Globus pallidus (tissue), 1 donor: ENCODE measurements at regions not wholly inside any gene's neighbourhood (a gene's known extent, or its start where the extent isn't known, plus 50 kb on each side); places are given as distances from the start of the nearest gene placed in this dataset.
A peak's percentile ranks its signal among the peaks of the same experiment; 100 is the strongest.

Experiments
- DNase-seq: peaks from one replicate; pipeline ENCODE4 v3.0.0-alpha.2; 2015; ENCODE audit warnings: low spot score

GRCh38 chr1:232682248-232682647 lies 52.3 kb upstream of the SIPA1L2 start:
- no peak for DNase-seq

GRCh38 chr1:232684371-232685105 lies 54.6 kb upstream of the SIPA1L2 start:
- DNase-seq: no peak

- no peak for DNase-seq
These were observed 56.4 kb upstream of the SIPA1L2 start for GRCh38 chr1:232686346-232686745.

- DNase-seq: no peak
These were observed 57.4 kb upstream of the SIPA1L2 start for GRCh38 chr1:232687304-232687703.

- no peak for DNase-seq
These were observed 57.8 kb upstream of the SIPA1L2 start for GRCh38 chr1:232687728-232688127.

GRCh38 chr1:232688398-232688797 lies 58.5 kb upstream of the SIPA1L2 start:
- DNase-seq: no peak

- no peak for DNase-seq
These were observed 59.8 kb upstream of the SIPA1L2 start for GRCh38 chr1:232689711-232690110.

GRCh38 chr1:232690285-232690935 lies 60.5 kb upstream of the SIPA1L2 start:
- DNase-seq: no peak

GRCh38 chr1:232694475-232694874 lies 64.5 kb upstream of the SIPA1L2 start:
- DNase-seq: no peak

- DNase-seq: no peak
These were observed 65.9 kb upstream of the SIPA1L2 start for GRCh38 chr1:232695621-232696385.

GRCh38 chr1:232696466-232696865 lies 66.5 kb upstream of the SIPA1L2 start:
- DNase-seq: no peak

GRCh38 chr1:232697187-232697822 lies 67.4 kb upstream of the SIPA1L2 start:
- no peak for DNase-seq

GRCh38 chr1:232699814-232700213 lies 69.9 kb upstream of the SIPA1L2 start:
- DNase-seq: no peak

- no peak for DNase-seq
These were observed 73.0 kb upstream of the SIPA1L2 start for GRCh38 chr1:232702911-232703310.

GRCh38 chr1:232704256-232704655 lies 74.3 kb upstream of the SIPA1L2 start:
- DNase-seq: no peak

- DNase-seq: peak; percentile 80
These were observed 75.1 kb upstream of the SIPA1L2 start for GRCh38 chr1:232704694-232705680.

GRCh38 chr1:232705815-232706575 lies 76.1 kb upstream of the SIPA1L2 start:
- no peak for DNase-seq

- DNase-seq: no peak
These were observed 77.2 kb upstream of the SIPA1L2 start for GRCh38 chr1:232707142-232707541.

- DNase-seq: no peak
These were observed 79.5 kb upstream of the SIPA1L2 start for GRCh38 chr1:232709386-232709785.

GRCh38 chr1:232711996-232712395 lies 82.1 kb upstream of the SIPA1L2 start:
- no peak for DNase-seq
